NCI-H82 treated with DMSO at 0.1 percent for 48 hours (cell line): ENCODE measurements at regions not wholly inside any gene's neighbourhood (a gene's known extent, or its start where the extent isn't known, plus 50 kb on each side); places are given as distances from the start of the nearest gene placed in this dataset.

Source experiments
- DNase-seq: peaks from one replicate; lab custom pipeline; 2025; ENCODE audit not compliant: unreplicated experiment; lab: John Stamatoyannopoulos, UW

DNA sequence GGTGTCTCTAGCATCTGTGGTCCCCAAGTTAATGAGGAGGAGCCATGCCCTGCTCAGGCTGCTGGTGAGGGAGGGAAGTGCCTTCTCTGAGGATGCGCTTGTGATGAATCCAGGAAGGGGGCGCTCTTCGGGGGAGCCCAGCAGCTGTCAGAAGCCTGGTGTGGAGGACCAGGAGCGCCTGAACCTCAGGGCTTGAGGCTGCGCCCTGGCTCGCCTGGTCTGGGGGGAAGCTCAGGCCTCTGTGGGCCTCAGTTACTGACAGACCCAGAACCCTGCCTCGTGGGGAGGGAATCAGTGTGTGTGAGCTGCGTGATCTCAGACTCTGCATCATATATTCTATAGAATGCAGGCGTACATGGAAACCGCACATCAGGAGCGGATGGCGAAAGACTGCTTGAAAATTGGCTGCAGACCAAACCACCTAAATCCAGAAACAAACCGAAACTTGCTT lies 126.1 kb downstream of the SEC14L1 start:
- no peak for DNase-seq

- no peak for DNase-seq
Measured at GRCh38 chr17:77269696-77270681, 129.2 kb downstream of the SEC14L1 start.

DNA sequence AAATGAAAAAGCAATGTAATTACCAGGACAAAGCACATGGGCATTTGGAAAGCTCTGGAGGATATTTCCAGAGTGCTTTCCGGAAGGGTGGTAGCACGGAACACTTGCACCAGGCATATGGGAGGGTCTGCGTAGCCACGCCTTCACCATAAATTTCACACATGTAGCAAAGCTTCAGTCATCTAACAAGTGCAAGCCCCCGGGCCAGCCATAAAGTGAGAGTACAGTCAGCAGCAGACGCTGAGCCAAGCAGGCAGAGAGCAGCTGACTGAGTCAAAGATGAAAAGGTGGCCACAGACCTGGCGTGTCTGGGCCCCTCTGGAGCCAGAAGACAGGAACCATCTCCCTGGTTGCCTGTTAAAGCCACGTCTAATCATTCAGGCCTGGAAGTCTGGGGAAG lies 130.6 kb downstream of the SEC14L1 start:
- no peak for DNase-seq

DNA sequence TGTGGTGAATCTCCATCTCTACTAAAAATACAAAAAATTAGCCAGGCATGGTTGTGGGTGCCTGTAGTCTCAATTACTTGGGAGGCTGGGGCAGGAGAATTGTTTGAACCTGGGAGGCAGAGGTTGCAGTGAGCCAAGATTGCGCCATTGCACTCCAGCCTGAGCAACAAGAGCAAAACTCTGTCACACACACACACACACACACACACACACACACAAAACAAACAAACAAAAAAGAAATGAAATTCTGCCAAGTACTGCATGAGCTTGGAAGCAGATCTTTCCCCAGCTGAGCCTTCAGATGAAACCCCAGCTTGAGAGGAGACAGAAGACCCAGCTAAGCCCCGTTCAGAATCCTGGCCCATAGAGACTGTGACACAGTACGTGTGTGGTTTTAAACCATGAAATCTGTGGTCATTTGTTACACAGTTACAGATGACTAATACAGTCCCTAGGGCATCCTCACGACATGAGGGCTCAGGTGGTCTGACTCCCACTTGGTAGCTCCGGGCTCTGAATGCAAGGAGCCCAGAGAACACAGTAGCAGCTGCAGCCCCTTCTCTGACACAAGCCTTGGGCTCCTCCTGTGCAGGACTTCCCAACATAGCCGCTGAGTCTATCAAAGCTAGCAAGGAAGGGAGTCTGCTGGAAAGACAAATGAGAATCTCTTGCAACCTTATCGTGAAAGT lies 132.8 kb downstream of the SEC14L1 start:
- no peak for DNase-seq

DNA sequence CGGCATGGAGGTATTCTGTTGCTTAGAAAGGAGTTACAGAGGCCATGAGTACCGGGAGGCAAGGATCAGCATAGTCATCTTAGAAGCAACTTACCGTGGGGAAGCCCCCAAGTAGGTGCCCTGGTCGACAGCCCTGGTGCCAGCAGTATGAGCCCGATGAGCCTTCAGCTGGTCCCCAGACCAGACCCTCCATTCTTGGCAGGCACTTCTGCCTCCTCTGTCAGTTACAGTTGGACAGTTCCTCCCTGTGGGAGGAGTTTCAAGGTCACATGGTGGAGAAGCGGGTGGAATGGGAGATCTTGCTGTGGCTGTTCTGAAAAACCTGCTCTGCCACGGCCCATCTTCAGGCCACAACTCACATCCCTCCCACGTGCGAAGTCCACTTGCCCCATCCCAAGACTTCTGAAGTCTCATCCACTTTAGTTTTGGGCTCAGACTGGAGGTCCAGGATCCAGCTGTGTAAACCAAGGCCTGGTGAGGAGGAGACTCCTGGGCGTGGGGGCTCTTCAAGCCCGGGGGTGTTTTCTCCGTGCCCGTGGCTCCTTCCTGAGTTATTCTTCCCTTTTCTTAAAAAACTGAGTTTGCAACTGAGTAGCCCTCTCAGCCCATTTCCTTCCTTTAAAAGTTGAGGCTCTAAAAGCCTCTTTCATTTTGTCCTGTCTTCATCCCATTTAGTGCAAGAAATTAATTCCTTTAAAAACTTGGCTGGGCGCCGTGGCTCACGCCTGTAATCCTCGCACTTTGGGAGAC lies 133.5 kb downstream of the SEC14L1 start:
- DNase-seq, result no peak

DNA sequence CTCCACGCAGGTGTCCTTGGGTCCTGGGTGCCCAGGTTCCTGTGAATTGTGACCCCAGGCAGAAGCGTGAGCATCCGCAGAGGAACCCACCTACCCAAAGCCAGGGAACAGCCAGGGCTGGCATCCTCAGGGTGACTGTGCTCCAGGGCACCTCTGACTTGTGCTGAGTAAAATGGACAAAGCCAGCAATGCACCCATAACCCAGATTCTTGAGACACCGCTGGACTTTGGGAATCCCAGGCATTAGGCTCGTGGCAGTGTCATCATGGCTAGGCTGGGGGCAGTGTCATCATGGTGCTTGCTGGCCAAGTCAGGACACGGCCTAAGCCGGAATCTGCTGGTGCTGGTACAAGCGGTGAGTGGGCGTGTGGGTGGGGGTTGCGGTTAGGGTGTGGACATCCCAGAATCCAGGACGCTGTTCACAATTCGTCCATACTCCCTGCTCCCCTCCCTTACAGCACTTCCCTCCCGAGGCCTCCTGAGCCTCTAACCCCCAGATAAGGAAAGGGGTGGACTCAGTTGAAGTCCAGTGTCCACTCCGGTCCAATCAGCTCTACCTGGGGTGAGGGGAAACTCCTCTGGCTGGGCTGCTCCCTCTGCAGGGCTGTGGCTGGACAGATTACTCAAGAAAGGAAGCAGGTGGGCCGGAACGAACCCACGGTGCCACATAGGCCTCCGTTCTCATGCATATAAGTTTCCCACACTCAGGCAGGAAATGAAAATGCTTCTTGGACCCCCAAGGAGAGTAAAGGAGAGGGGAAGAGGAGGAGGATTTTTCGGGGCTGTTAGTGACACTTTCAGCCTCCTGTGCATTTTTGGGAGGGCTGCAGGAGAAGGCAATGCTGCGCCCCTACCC lies 138.9 kb downstream of the SEC14L1 start:
- no peak for DNase-seq

GRCh38 chr17:77280304-77281121 lies 139.7 kb downstream of the SEC14L1 start:
- no peak for DNase-seq

- DNase-seq, result peak; percentile 35
Measured at GRCh38 chr17:77281122-77281903, 140.5 kb downstream of the SEC14L1 start.

GRCh38 chr17:77281904-77282367 lies 141.2 kb downstream of the SEC14L1 start:
- no peak for DNase-seq

DNA sequence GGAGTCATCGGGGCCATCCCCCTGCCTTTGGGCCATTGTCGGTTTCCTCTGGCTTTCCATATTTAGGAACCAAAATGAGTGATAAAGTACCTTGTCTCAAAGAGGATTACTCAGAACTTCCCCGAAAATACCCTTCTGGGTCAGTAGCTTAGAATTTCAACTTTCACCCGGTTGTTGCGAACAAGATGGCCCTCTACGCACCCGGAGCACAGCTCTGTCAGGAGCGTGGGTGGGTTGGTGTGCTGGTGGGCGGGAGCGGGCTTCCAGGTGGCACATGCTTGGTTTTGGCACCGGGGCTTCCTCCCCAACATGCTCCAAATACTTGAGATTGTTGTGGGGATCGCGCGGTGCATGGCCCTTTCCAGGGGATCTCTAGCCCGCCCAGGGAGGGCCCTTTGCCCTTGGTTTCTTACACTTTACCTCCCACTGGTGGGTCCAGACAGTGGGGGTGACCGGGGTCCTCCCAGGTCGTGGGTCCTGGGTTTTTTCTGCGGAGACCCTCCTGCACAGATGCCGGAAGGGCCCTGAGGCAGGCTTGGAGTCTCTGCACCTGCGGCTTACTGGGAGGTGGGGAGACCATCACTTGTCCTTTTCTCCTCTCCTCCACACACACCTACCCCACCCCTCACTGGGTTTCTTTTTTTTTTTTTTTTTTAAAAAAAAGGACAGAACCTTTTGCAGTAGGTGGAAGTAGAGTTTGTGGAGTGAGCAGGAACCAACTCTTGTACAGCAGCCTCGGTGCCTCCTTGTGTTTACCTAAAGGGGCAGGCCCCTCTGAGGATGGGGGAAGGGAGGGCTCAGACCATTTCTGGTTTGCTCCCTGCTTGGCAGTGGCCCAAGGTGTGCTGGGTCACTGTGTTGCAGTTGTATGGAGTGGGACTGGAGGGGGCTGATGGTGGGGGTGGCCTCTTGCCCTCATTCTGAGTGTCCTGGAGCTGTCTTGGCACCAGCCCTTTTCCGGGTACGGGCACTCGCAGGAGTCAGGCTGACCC lies 142.1 kb downstream of the SEC14L1 start:
- DNase-seq, result no peak

DNA sequence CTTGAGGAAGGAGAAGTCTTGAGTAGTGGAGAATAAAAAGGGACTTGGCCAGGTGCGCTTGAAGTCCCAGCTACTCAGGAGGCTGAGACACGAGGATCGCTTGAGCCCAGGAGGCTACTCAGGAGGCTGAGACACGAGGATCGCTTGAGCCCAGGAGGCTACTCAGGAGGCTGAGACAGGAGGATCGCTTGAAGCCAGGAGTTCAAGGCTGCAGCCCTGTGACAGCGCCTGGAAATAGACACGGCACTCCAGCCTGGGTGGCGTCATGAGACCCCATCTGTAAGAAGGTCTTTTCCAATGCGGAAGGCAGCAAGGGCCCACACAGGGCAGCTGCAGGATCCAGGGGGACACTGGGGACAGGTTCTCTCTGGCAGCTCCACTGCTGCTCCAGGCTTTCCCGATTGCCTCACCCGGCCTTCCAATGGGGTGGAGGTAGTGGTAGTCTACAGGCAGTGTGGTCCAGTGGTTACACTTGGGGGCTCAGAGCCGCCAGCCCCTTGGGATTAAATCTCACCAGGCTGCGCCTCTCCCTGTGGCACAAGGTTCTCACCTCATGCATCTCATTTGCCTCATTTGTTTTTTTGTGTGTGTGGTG lies 143.4 kb downstream of the SEC14L1 start:
- DNase-seq, result no peak

DNA sequence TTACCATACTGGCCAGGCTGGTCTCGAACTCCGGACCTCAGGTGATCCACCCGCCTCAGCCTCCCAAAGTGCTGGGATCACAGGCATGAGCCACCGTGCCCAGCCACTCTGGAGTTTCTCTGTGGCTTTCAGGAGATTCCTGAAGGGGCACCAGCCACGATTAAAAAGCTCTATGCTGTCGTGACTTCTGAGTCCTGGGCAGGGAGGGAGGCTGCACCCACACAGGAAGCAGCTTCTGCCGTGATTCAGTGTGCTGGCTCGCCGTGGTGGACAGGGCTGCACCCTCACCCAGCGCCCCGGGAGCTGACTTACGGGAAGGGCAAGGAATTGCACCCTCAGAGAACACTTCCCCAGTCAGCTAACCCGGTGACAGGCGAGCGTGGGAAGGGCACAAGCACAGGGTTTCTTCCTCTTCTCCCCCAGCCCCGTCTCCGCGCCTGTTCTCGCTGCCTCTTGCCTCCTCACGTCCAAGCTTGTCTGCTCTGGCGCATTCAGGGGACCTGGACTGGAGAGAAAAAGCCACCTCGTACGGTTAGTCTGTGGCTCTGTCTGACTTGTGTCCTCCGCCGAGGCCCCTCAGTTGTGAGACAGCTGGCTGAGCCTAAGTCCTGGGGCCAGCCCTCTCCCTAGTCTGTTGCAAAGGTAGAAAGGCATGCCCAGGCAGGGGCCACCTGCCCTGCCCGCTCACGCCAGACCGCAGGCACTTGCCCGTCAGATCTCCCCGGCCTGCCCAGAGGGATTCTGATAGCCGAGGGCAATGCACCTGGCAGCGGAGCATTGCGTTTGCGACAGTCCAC lies 145.0 kb downstream of the SEC14L1 start:
- DNase-seq, result no peak

DNA sequence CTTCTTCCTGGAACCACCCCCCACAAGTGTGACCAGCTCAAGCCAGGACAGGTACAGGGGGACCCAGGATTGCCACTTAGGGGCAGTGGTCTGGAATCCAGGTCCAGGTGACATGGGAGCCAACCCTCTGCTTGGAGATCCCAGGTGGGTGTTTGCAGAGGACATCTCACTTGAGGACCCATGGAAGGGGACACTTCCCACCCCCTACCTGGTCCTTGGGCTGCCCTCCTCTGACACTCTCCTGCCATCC lies 145.5 kb downstream of the SEC14L1 start:
- DNase-seq, result no peak

GRCh38 chr17:77286641-77287431 lies 146.1 kb downstream of the SEC14L1 start:
- DNase-seq, result no peak

DNA sequence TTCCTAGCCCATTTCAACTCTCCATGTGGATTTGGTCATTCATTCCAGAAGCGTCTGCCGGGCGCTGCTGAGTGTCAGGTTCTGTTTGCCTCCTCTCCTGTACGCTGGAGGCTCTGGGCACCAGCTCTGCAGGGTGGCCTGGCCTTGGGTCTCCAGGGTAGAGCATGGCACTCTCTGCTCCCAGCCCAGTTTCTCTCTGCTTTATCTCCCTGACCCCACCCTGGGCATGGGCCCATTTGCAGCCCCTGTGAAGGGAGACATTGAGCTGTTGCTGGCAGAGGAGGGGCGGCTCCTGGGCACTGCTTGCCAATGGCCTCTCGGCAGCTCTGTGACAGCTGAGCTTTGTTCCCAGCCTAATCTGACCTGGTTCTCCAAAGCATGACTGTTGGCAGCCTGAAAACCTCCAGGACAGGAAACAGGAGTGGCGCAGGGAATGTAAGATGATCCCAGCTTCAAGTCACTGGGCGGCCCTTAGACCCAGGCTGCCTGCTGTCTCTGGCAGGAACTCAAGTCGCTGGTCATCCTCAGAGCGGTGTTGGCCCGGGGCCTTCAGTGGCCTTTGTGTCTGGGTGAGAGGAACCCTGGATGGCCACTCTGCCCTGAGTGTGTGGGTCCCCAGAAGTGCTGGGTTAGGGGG lies 146.8 kb downstream of the SEC14L1 start:
- no peak for DNase-seq
